Fibroblast of lung (primary cell): ENCODE measurements at regions not wholly inside any gene's neighbourhood (a gene's known extent, or its start where the extent isn't known, plus 50 kb on each side); places are given as distances from the start of the nearest gene placed in this dataset.
"Not testable (repeated sequence)": the region's sequence is repeated elsewhere in the genome, so short reads cannot be mapped to it uniquely, and the experiment has no call there.

Experiments used
- CTCF ChIP-seq, 2 donors: IDR thresholded peaks in 1 of 2; conservative IDR thresholded peaks in 1 of 2; 1 replicate in 1 of 2; 2 replicates in 1 of 2; pipeline ENCODE4 v1.5.1; 2011 to 2012; ENCODE audit warnings: low read length in 2 of 2, control low read depth in 1 of 2, inconsistent platforms in 1 of 2, low read depth in 1 of 2, mild to moderate bottlenecking in 1 of 2
- EZH2 ChIP-seq: IDR thresholded peaks from 2 replicates; pipeline ENCODE4 v1.5.1; 2012; ENCODE audit warnings: low read length, control low read depth, mild to moderate bottlenecking; ENCODE audit errors: missing control alignments

GRCh38 chr1:83218036-83218716, 780.8 kb downstream of the TTLL7 start:
- not testable (repeated sequence) for TF ChIP-seq CTCF (conservative IDR thresholded peaks at IDR 0.05 in 1 of 2, IDR thresholded peaks at IDR 0.05 in 1 of 2; ENCODE audit: low read depth in 1 of 2, low read length in 2 of 2); EZH2
